HG02588 (cell line): ENCODE measurements at regions not wholly inside any gene's neighbourhood (a gene's known extent, or its start where the extent isn't known, plus 50 kb on each side); places are given as distances from the start of the nearest gene placed in this dataset.

Experiments
- ATAC-seq: cut with Tn5 transposase; IDR thresholded peaks from one replicate; pipeline ENCODE4 v1.9.1; 2021; ENCODE audit warnings: mild to moderate bottlenecking, moderate library complexity; ENCODE audit not compliant: unreplicated experiment

DNA sequence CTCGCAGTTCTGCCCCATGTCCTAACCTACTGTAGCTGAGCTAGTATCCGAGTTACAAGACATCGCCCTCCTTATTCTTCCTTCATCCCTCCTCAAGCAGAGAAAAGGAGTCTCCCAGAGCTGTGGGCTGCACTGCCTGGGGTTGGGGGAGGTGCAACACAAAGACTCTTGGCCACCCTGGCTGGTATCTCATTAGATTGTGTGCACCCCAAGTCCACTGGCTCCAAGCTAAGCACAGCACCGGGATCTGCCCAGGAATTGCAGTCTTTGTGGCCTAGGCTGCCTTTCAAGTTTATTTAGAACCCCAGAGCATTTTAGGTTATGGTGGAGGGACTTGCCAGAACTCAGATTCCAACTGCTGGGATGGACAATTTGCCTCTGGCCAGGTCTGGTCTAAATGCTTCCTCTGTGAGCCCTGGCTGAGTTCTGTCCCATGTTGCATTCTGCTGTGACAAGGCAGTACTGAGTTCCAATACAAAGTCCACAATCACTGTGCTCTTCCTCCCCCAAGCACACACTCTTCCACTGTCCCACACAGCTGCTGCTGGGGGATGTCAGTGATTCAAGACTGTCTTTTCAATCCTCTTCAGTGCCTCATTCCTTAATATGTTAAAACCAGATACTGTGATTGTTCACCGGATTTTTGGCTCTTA is 169.6 kb upstream of the CLEC14A start:
- ATAC-seq, result no peak

DNA sequence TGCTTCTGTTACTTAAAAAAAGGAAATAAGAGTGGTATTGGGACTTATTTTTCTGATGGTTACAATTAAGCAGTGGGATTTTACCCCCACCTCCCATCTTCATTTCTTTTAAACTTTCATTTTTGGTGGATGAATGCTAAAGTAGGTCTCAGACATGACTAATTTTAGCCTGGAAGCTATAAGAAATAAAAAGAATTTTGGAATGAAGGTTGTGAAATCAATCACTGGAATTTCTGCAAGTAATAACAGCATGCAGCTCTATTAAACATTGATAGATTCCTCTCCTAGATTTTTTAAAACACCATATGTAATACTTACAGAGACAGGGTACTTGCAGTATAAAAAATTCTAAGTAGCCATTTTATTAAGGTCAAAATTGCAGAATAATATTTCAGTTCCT is 164.2 kb upstream of the CLEC14A start:
- no peak for ATAC-seq

DNA sequence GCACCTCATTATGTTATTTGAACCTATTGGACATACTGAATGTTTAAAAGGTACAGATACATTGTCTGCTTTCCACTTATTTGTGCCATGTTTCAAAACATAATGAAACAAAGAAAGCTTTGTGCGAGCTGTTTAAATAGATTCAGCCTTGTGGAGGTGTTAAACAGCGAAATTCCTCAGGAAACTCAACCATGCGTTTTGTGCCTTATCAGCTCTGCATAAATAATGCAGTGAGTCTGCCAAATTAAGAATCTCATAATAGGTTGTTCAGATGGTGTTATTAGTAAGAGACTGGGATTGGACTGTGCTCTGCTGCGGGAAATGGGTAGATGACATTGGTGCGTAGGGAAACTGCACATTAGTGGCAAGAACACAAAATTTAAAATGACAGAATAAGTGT is 163.7 kb upstream of the CLEC14A start:
- no peak for ATAC-seq

DNA sequence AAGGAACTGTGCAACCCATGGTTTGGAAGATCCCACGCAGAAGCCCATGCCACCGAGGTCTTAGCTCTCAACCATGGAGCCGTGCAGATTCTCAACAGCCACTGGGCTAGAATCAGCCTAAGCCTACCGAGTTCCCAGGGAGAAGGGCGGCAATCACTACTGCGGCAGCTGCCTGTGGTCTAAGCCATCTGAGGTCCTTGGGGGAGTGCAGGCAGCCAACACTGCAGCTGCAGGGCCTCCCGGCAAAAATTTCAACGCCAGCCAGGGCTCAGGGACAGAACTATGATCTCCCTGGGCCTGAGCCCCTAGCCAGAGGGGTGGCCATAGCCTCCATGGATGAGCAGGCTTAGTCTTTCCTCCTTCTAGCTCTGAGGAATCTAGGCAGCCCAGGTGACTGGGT is 156.8 kb upstream of the CLEC14A start:
- no peak for ATAC-seq

- no peak for ATAC-seq
These were observed 154.5 kb upstream of the CLEC14A start for GRCh38 chr14:38410442-38410841.

DNA sequence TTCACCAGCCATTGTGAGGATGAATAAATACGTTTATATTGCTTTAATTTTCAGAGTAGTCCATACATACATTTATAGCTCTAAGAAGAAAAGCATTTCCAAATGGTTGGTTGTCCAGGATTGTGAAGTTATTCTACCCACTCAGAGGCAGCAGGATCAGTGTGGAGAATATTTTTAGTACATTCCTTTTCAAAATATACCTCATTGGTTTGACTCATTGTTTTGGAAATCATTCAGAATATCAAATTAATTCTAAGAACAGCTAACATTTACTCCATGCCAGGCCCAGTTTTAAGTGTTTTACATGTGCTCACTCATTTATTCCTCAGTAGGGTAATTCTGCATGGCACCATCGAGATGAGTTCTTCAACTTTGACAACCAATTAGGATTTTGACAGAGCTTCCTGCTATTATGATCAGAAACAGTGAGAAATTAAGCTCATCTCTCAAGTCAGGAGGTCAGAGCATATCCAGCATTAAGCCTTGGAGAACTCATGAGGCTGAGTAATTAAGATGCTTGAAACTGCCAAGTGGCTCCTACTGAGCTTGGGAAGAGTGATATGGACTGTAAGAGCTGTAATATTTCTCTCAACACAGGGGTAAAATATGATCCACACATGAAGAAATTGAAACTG is 153.3 kb upstream of the CLEC14A start:
- no peak for ATAC-seq

GRCh38 chr14:38405851-38406635 is 150.2 kb upstream of the CLEC14A start:
- ATAC-seq, result no peak

DNA sequence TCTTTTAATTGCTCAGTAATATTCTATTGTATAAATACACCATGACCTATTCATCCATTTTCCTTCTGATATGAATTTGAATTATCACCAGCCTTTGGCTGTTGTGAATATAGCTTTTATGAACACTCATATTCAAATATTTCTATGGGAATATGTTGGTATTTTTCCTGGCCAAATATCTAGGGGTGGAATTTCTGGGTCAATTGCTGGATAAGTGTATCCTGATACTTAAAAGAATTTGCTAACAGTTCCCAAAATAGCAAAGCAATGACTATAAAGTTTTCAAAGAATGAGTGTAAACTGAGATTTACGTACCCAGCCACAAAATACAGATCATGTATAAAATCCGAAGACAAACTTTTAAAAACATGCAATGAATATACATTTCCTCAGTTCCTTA is 148.7 kb upstream of the CLEC14A start:
- ATAC-seq, result no peak

DNA sequence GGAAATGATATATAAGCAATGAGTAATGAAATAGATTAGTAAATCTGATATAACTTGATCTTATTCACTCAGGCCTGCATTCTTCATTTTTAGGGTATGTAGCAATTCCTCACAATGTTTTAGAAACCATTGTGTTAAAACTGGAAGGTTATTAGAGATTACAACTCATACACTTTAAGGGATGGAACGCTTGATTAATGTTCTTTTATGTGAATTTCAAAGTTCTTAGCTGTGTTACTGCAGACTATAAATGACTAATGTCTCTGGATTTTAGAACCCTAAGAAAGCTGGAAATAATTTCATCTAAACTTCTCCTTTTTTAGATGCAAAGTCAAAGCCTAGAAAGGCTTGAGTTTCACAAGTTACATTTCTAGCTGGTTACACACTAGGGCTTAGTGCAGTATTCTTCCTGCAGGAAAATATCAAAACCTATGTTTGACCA is 148.2 kb upstream of the CLEC14A start:
- no peak for ATAC-seq

DNA sequence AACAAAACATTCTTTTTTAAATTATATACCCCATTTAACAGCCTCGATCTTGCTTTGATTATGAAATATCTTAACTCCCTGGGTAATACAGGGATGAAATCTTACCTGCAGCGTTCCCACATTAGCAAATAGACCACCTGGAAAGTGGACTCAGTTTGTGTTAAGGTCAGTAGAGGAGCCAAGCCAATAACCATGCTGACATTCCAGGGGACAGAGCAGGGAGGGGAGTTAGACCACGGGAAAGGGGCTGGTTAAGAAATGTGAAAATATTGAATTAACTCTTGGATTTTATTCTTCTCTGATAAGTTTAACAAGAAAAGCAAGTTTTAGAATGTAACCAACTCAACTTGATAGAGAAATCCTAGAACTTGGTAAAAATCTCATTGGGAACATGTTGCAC is 144.9 kb upstream of the CLEC14A start:
- ATAC-seq, result no peak

DNA sequence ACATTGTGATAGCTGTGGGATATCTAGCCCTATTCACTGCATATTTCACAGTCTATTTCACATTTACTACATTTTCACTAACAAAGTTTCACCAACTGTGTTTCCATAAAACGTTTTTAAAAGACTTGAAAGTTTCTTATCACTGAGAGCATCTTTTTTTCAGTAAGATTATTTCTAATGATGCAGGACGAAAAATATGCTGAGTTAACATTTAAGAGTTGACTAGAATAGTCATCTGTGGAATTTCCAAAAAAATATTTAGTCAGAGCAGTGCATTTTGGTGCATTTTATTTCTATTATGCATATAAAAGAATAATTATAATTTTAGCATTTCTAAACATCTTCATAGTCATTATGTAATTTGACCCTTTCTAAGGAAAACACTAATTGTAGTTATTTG is 143.8 kb upstream of the CLEC14A start:
- ATAC-seq, result no peak

DNA sequence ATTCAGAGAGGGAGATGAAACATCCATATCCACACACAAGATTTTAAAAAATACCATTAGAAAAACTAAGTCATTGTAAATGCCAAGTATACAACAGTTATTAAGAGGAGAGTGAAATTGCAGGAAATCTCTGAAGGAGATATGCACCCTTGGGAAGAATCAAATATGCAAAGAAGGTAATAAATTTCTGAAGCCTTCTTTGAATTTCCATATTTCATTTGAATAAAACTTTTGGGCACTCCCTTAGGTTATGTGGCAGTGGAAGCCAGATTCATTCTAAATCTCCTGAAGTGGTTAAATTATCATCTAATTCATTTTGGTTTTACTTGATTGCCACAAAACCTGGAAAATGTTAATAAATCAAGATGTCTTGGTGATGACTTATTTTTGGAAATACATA is 138.9 kb upstream of the CLEC14A start:
- ATAC-seq, result no peak

- no peak for ATAC-seq
These were observed 138.2 kb upstream of the CLEC14A start for GRCh38 chr14:38394064-38394463.

DNA sequence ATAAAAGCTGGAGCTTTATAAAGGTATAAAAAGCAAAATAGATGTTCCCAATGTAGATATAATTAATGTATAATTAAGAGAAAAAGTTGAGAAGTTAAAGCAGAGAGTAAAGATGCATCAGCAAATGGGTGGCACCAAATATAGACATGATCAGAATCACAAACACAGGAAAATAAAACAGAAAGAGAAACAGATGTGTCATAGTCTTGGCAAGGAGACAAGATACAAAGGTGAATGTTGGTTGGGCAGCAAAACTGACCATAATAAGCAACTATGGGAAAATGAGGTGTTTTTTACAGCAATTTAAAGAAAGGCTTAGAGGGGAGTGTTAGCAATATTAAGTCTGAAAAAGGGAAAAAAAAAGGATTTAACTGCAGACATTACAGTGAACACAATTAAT is 135.4 kb upstream of the CLEC14A start:
- ATAC-seq, result no peak

DNA sequence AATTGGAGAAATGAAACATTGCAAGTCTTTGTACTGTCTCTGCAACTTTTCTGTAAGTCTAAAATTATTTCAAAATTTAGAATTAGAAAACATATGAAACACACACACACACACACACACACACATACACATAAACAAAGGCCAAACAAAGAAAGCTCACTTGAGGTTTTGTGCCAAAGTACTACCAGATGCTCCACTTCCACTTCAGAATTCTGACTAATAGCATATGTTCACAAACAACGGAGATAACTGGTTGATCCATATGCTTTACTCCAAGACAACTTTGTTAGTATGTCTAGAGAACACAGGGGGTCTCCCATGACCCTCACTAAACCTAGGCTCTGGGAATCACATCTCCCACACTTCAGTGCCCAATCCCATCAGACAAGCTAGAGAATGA is 133.8 kb upstream of the CLEC14A start:
- ATAC-seq, result no peak

- ATAC-seq, result no peak
These were observed 131.9 kb upstream of the CLEC14A start for GRCh38 chr14:38387821-38388220.

DNA sequence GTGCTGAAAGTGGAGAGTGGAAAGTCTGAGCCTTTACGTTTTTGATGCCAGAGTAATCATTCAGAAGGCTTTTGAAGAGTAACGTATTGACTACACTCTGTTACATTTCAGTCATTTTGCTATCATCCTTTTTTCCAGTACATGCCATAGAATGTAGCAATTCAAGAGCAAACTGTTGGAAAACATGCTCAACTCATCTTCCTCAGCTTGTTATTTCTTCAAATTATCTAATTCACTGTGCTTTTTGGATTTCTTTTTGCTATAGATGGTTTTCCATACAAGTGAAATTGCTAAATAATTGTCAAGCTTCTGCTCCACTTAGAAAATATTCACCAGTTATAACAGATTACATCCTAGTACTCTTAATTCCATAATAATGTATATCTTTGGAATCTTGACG is 129.9 kb upstream of the CLEC14A start:
- no peak for ATAC-seq

DNA sequence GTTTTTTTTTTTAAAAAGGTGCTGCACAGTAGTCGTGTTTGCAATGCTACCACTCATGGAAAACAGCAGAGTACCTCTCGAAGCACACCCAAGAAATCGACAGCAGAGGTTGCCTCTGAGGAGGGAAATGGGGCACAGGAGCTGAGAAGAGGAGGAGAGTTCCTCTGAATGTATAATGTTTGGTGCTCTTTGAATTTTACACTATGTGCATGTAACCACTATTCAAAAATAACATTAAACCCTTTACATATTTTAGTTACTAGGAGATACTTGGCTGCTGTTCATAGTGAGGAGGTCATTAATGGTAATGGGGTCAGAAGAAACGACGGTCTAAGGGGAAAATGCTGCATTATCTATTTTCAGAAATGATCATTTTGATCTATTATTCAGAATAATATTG is 129.4 kb upstream of the CLEC14A start:
- ATAC-seq, result no peak

GRCh38 chr14:38384741-38385140 is 128.8 kb upstream of the CLEC14A start:
- no peak for ATAC-seq

GRCh38 chr14:38367922-38368321 is 112.0 kb upstream of the CLEC14A start:
- ATAC-seq, result no peak

DNA sequence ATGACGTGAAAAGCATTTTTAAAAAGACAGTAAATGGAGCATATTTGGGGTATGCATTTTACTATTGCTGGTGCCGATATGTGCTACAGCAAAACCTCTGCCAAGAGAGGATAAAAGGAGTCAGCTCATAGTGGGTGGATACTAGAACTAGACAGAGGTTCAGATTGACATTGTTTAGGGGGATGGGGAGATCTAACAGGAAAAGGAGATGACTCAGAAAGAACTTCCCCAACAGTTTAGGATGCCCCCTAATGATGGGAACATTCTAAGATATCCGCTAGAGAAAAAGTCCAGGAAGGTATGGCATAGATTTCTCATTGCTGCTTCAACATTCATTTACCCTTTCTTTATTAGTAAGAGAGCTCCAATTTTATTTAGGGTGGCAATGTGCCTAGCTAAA is 110.5 kb upstream of the CLEC14A start:
- ATAC-seq, result no peak

GRCh38 chr14:38363217-38363616 is 107.3 kb upstream of the CLEC14A start:
- ATAC-seq, result no peak
